Thyroid gland (tissue), 4 donors: ENCODE measurements at regions not wholly inside any gene's neighbourhood (a gene's known extent, or its start where the extent isn't known, plus 50 kb on each side); places are given as distances from the start of the nearest gene placed in this dataset.

ENCODE experiments used
- DNase-seq, 2 donors: peaks; one replicate each; pipeline ENCODE4 v3.0.0-alpha.2; 2019
- H3K27ac ChIP-seq, 3 donors: fragments of 200-600 bp; sonication (generic); 1 replicate in 2 of 3; 2 replicates in 1 of 3; pipeline ENCODE4 v1.5.1; 2016 to 2019; ENCODE audit warnings: mild to moderate bottlenecking in 1 of 3, moderate library complexity in 1 of 3
- H3K27me3 ChIP-seq: fragments of 200-600 bp; sonication (generic); one replicate; pipeline ENCODE4 v1.5.1; 2019
- H3K36me3 ChIP-seq, 2 donors: fragments of 200-600 bp; sonication (generic); one replicate each; pipeline ENCODE4 v1.5.1; 2016 to 2019
- H3K4me1 ChIP-seq, 2 donors: fragments of 200-600 bp; sonication (generic); one replicate each; pipeline ENCODE4 v1.5.1; 2017 to 2019
- H3K4me3 ChIP-seq, 3 donors: fragments of 200-600 bp; sonication (generic); replicated peaks in 1 of 3; 1 replicate in 2 of 3; 2 replicates in 1 of 3; pipeline ENCODE4 v1.5.1; 2016; ENCODE audit warnings: mild to moderate bottlenecking in 1 of 3
- H3K9me3 ChIP-seq: fragments of 200-600 bp; sonication (generic); one replicate; pipeline ENCODE4 v1.5.1; 2017
- POLR2A ChIP-seq, 2 donors: fragments of 450-650 bp; IDR thresholded peaks; one replicate each; pipeline ENCODE4 v1.6.1; 2017; ENCODE audit warnings: antibody characterized with exemption in 2 of 2, mild to moderate bottlenecking in 2 of 2, moderate library complexity in 1 of 2
- WGBS, 2 donors: methylation state at CpG; one replicate each; pipeline ENCODE4 v1.1.5; 2017; 5-methylcytosine and 5-hydroxymethylcytosine counted together
- intact Hi-C: fragments of 100-400 bp; cut with DNase I; formaldehyde crosslinking; loops from one replicate; pipeline ENCODE4 v1.15.1; 2023
- TF ChIP-seq, protein P1 (sequence below), 6 experiments: fragments of 200-600 bp in 3 of 6; fragments of 450-650 bp in 3 of 6; sonication (generic) in 3 of 6; IDR thresholded peaks; one replicate each; pipeline ENCODE4 v1.5.1; 2016 to 2019; ENCODE audit warnings: antibody characterized with exemption in 6 of 6, mild to moderate bottlenecking in 2 of 6, inconsistent platforms in 1 of 6, moderate library complexity in 1 of 6

DNA sequence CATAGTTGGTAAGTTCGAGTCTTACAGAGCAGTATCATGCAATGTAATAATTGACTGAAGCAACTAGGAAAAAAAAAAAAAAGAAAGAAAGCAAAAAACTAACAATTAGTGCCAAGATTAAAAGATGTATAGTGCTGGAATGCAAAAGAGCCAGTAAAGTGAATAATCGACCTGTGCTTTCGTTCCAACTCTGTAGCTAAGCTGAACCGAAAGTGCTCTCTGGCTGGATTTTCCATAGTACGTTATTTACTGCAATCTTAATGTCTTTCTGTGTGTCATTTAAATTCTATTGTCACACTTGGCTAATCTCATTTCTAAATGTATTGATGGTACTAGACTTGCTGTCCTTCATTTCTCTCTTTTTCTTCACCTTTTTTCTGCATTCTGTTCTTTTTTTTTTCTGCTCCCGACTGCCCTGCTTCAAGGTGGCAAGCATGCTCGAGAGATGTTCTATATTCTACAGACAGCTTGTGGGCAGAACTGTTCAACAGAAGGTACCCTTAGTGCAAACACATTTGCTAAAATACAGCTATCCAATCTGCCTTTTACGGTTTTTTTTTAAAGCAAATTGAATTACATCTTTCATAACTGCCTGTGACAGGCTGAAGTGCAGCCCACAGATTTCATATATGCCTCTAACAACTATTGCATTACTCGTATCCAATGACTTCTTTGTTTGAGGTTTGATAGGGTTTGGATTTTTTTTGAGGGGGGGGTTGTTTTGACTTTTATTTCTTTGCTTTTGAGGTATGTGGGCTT lies 204.2 kb upstream of the MTNR1B start:
- intact Hi-C loops: no loop called here

DNA sequence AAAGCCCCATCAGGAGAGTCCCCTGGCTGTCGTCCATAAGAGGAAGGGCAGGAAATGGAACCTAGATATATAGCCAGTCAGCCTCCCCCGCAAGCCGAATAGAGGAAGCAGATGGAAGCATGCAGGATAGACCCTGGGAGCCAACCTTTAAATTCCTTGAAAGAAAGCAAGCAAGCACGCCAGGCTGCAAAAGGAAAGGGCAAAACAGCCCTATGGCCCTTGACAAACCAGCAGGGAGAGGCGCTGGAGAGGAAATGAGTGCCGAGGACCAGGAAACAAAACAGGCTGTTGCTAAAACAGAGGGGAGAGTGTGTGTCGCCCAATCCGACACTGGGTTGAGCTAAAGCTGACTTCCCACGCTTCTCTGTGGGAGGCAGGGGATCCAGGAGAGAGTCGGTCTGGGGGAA lies 203.5 kb upstream of the MTNR1B start:
- 1 to 4% methylated on average over 10 of the region's 10 CpGs for WGBS, 2 donors
- Histone ChIP-seq H3K4me3 (peak overlapping the region in 1 of 3 donors; percentile 4), H3K36me3 (no peaks in the 10 kb centered on the region), H3K27me3 (no peaks in the 10 kb centered on the region), H3K4me1 (peaks cover 4 to 8% of the 10 kb centered on the region in 2 donors), H3K27ac (no peak overlapping the region), H3K9me3 (no peaks in the 10 kb centered on the region)
- no peak for TF ChIP-seq POLR2A (IDR thresholded peaks at IDR 0.05)
- TF ChIP-seq, protein P1, sequence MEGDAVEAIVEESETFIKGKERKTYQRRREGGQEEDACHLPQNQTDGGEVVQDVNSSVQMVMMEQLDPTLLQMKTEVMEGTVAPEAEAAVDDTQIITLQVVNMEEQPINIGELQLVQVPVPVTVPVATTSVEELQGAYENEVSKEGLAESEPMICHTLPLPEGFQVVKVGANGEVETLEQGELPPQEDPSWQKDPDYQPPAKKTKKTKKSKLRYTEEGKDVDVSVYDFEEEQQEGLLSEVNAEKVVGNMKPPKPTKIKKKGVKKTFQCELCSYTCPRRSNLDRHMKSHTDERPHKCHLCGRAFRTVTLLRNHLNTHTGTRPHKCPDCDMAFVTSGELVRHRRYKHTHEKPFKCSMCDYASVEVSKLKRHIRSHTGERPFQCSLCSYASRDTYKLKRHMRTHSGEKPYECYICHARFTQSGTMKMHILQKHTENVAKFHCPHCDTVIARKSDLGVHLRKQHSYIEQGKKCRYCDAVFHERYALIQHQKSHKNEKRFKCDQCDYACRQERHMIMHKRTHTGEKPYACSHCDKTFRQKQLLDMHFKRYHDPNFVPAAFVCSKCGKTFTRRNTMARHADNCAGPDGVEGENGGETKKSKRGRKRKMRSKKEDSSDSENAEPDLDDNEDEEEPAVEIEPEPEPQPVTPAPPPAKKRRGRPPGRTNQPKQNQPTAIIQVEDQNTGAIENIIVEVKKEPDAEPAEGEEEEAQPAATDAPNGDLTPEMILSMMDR (IDR thresholded peaks at IDR 0.05): no peak
- intact Hi-C loops: no loop called here
- peak; percentile 59 to 69 for DNase-seq

More for the DNA sequence above, 204.2 kb upstream of the MTNR1B start:
- 80 to 87% methylated on average over 9 of the region's 9 CpGs for WGBS, 2 donors
- no peaks in the 10 kb centered on the region for H3K36me3 ChIP-seq
- DNase-seq: no peak
- no peak overlapping the region for H3K4me3 ChIP-seq
- H3K27ac ChIP-seq: no peak overlapping the region
- H3K4me1 ChIP-seq: peaks cover 4 to 8% of the 10 kb centered on the region in 2 donors
- TF ChIP-seq, protein P1 (IDR thresholded peaks at IDR 0.05): no peak
- no peak for TF ChIP-seq POLR2A (IDR thresholded peaks at IDR 0.05)
- H3K27me3 ChIP-seq: no peaks in the 10 kb centered on the region
- no peaks in the 10 kb centered on the region for H3K9me3 ChIP-seq

DNA sequence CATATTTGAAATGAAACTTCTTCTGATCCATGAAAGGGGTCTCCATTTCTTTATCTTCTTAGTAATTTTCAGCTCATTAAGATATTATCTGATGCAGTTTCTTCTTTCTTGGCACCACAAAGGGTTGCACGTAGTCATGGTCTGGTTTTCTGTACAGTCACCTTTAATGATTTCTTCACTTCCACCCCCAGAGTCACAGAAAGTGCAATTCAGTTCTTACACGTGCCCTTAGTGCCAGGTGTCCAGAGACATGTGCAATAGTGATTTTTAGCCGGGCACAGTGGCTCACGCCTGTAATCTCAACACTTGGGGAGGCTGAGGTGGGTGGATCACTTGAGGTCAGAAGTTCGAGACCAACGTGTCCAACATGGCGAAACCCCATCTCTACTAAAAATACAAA lies 202.8 kb upstream of the MTNR1B start:
- Histone ChIP-seq H3K27me3 (no peaks in the 10 kb centered on the region), H3K4me1 (peaks cover 4 to 8% of the 10 kb centered on the region in 2 donors), H3K9me3 (no peaks in the 10 kb centered on the region), H3K36me3 (no peaks in the 10 kb centered on the region), H3K4me3 (no peak overlapping the region), H3K27ac (no peak overlapping the region)
- intact Hi-C loops: no loop called here
- no peak for TF ChIP-seq POLR2A (IDR thresholded peaks at IDR 0.05)
- TF ChIP-seq, protein P1 (IDR thresholded peaks at IDR 0.05): no peak
- DNase-seq: no peak
- 87 to 93% methylated on average over 7 of the region's 7 CpGs for WGBS, 2 donors

DNA sequence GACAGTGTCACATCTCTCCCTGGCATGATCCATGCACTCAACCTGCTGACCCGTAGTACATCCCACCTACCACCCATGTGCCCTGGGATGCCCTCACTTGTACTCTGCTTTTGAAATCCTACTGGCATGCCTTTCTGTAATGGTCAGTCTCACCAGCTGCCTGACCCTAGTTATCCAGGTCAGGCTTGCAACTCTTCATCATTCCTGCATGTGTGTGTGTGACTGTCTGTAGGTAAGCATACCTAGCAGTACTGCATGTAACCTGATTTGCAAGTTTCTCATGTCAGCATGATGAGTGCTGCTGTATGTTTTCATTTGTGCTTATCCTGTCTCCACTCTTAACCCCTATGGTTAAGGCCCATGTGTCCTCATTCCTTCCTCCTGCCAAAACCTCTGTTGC lies 202.0 kb upstream of the MTNR1B start:
- no peak overlapping the region for H3K27ac ChIP-seq

More for the DNA sequence above, 202.0 kb upstream of the MTNR1B start:
- WGBS, 2 donors: 82 to 96% methylated on average over 1 of the region's 1 CpG
- intact Hi-C loops: no loop called here
- DNase-seq: no peak
- Histone ChIP-seq H3K36me3 (no peaks in the 10 kb centered on the region), H3K4me1 (peaks cover 4 to 8% of the 10 kb centered on the region in 2 donors), H3K4me3 (no peak overlapping the region), H3K9me3 (no peaks in the 10 kb centered on the region), H3K27me3 (no peaks in the 10 kb centered on the region)
- TF ChIP-seq, protein P1 (IDR thresholded peaks at IDR 0.05): no peak
- no peak for TF ChIP-seq POLR2A (IDR thresholded peaks at IDR 0.05)
